ENCODE measurements at regions not wholly inside any gene's neighbourhood (a gene's known extent, or its start where the extent isn't known, plus 50 kb on each side); places are given as distances from the start of the nearest gene placed in this dataset.

- Histone ChIP-seq H3K27me3 (ENCODE audit: low read length) (no peaks in the 10 kb centered on the region), H3K4me2 (ENCODE audit: low read depth, low read length, poor library complexity, severe bottlenecking) (no peak overlapping the region), H3K79me2 (ENCODE audit: insufficient read depth, low read length) (no peaks in the 10 kb centered on the region), H3K27ac (ENCODE audit: low read depth, low read length) (no peak overlapping the region), H3K9me2 (replicated peaks; ENCODE audit: insufficient read depth, low read length) (no peaks in the 10 kb centered on the region), H3F3A (ENCODE audit: insufficient read depth) (no peaks in the 10 kb centered on the region), H3K9me3 (ENCODE audit: insufficient read depth, low read length) (no peaks in the 10 kb centered on the region), H4K20me1 (ENCODE audit: low read depth, low read length) (no peaks in the 10 kb centered on the region), H3K4me3 (ENCODE audit: insufficient read depth, low read length, poor library complexity, severe bottlenecking) (no peak overlapping the region), H3K9ac (ENCODE audit: low read length) (no peak overlapping the region), H3K36me3 (ENCODE audit: low read length) (no peaks in the 10 kb centered on the region), H2AFZ (ENCODE audit: low read depth, low read length, severe bottlenecking) (no peak overlapping the region)
- TF ChIP-seq EZH2phosphoT487 (conservative IDR thresholded peaks at IDR 0.05; ENCODE audit: low read length) (no peak), CTCF (IDR thresholded peaks at IDR 0.05; ENCODE audit: insufficient read depth, low read length, poor library complexity, severe bottlenecking) (no peak)
Observed at GRCh38 chr11:70930215-70930614, 322.2 kb downstream of the SHANK2 start.

GRCh38 chr11:70931430-70931829 lies 320.9 kb downstream of the SHANK2 start:
- Histone ChIP-seq H4K20me1 (ENCODE audit: low read depth, low read length) (no peaks in the 10 kb centered on the region), H3K9me3 (ENCODE audit: insufficient read depth, low read length) (no peaks in the 10 kb centered on the region), H3K27me3 (ENCODE audit: low read length) (no peaks in the 10 kb centered on the region), H3K79me2 (ENCODE audit: insufficient read depth, low read length) (no peaks in the 10 kb centered on the region), H3K27ac (ENCODE audit: low read depth, low read length) (no peak overlapping the region), H3F3A (ENCODE audit: insufficient read depth) (no peaks in the 10 kb centered on the region), H3K9ac (ENCODE audit: low read length) (no peak overlapping the region), H3K4me3 (ENCODE audit: insufficient read depth, low read length, poor library complexity, severe bottlenecking) (no peak overlapping the region), H3K4me2 (ENCODE audit: low read depth, low read length, poor library complexity, severe bottlenecking) (no peak overlapping the region), H3K36me3 (ENCODE audit: low read length) (no peaks in the 10 kb centered on the region), H2AFZ (ENCODE audit: low read depth, low read length, severe bottlenecking) (no peak overlapping the region), H3K9me2 (replicated peaks; ENCODE audit: insufficient read depth, low read length) (no peaks in the 10 kb centered on the region)
- TF ChIP-seq CTCF (IDR thresholded peaks at IDR 0.05; ENCODE audit: insufficient read depth, low read length, poor library complexity, severe bottlenecking) (no peak), EZH2phosphoT487 (conservative IDR thresholded peaks at IDR 0.05; ENCODE audit: low read length) (no peak)

GRCh38 chr11:70933981-70934583 lies 318.3 kb downstream of the SHANK2 start:
- no peak overlapping the region for H2AFZ ChIP-seq (ENCODE audit: low read depth, low read length, severe bottlenecking)
- H3K36me3 ChIP-seq (ENCODE audit: low read length) = no peaks in the 10 kb centered on the region
- TF ChIP-seq EZH2phosphoT487 (conservative IDR thresholded peaks at IDR 0.05; ENCODE audit: low read length) (no peak), CTCF (IDR thresholded peaks at IDR 0.05; ENCODE audit: insufficient read depth, low read length, poor library complexity, severe bottlenecking) (no peak)
- no peaks in the 10 kb centered on the region for H3K9me3 ChIP-seq (ENCODE audit: insufficient read depth, low read length)
- no peak overlapping the region for H3K4me2 ChIP-seq (ENCODE audit: low read depth, low read length, poor library complexity, severe bottlenecking)
- H3K4me3 ChIP-seq (ENCODE audit: insufficient read depth, low read length, poor library complexity, severe bottlenecking) = no peak overlapping the region
- no peaks in the 10 kb centered on the region for H4K20me1 ChIP-seq (ENCODE audit: low read depth, low read length)
- no peaks in the 10 kb centered on the region for H3K79me2 ChIP-seq (ENCODE audit: insufficient read depth, low read length)
- H3F3A ChIP-seq (ENCODE audit: insufficient read depth) = no peaks in the 10 kb centered on the region
- H3K27ac ChIP-seq (ENCODE audit: low read depth, low read length) = no peak overlapping the region
- no peaks in the 10 kb centered on the region for H3K27me3 ChIP-seq (ENCODE audit: low read length)
- H3K9ac ChIP-seq (ENCODE audit: low read length) = no peak overlapping the region
- H3K9me2 ChIP-seq (replicated peaks; ENCODE audit: insufficient read depth, low read length) = no peaks in the 10 kb centered on the region
